H1 (cell line): ENCODE measurements at regions not wholly inside any gene's neighbourhood (a gene's known extent, or its start where the extent isn't known, plus 50 kb on each side); places are given as distances from the start of the nearest gene placed in this dataset.

Experiments
- CHD1 ChIP-seq: IDR thresholded peaks from 2 replicates; pipeline ENCODE4 v1.6.1; 2012; ENCODE audit warnings: low read depth, low read length, improper control_type of control experiment
- EZH2 ChIP-seq: fragments of 200-600 bp; sonication (generic); IDR thresholded peaks from 2 replicates; pipeline ENCODE4 v1.7.1; 2012; ENCODE audit warnings: low read depth, mild to moderate bottlenecking, moderate library complexity, low read length, inconsistent platforms; ENCODE audit not compliant: severe bottlenecking
- MAFK ChIP-seq: IDR thresholded peaks from 2 replicates; pipeline ENCODE4 v1.6.1; 2012; ENCODE audit warnings: low read depth, mild to moderate bottlenecking, improper control_type of control experiment, low read length
- PHF8 ChIP-seq: fragments of 200-600 bp; sonication (generic); conservative IDR thresholded peaks from 2 replicates; pipeline ENCODE4 v1.7.1; 2012; ENCODE audit warnings: low read depth, mild to moderate bottlenecking, inconsistent platforms, low read length, moderate library complexity
- POLR2A ChIP-seq, 2 experiments: IDR thresholded peaks; 1 replicate in 1 of 2; 2 replicates in 1 of 2; pipeline ENCODE4 v1.6.1; 2011; ENCODE audit warnings: low read depth in 2 of 2, low read length in 2 of 2, mild to moderate bottlenecking in 2 of 2; ENCODE audit errors: control extremely low read depth in 1 of 2
- POLR2AphosphoS5 ChIP-seq: IDR thresholded peaks from 2 replicates; pipeline ENCODE4 v1.6.1; 2011; ENCODE audit warnings: low read depth, low read length
- RXRA ChIP-seq: IDR thresholded peaks from 2 replicates; pipeline ENCODE4 v1.6.1; 2011; ENCODE audit warnings: low read depth, mild to moderate bottlenecking, low read length, moderate library complexity; ENCODE audit not compliant: insufficient read depth
- SP1 ChIP-seq: IDR thresholded peaks from 2 replicates; pipeline ENCODE4 v1.6.1; 2011; ENCODE audit warnings: low read depth, low read length
- TBP ChIP-seq: IDR thresholded peaks from 2 replicates; pipeline ENCODE4 v1.6.1; 2011; ENCODE audit warnings: low read depth, low read length, improper control_type of control experiment
- YY1 ChIP-seq: IDR thresholded peaks from 2 replicates; pipeline ENCODE4 v1.6.1; 2011; ENCODE audit warnings: low read depth, mild to moderate bottlenecking, low read length
- TF ChIP-seq, protein P1 (sequence below), 3 experiments: IDR thresholded peaks; 1 replicate in 2 of 3; 2 replicates in 1 of 3; pipeline versions ENCODE4 v1.5.1 to v1.6.1; 2011; ENCODE audit warnings: low read length in 3 of 3, mild to moderate bottlenecking in 3 of 3, inconsistent platforms in 2 of 3, low read depth in 1 of 3, moderate library complexity in 1 of 3; ENCODE audit not compliant: insufficient read depth in 1 of 3; ENCODE audit errors: control extremely low read depth in 1 of 3

DNA sequence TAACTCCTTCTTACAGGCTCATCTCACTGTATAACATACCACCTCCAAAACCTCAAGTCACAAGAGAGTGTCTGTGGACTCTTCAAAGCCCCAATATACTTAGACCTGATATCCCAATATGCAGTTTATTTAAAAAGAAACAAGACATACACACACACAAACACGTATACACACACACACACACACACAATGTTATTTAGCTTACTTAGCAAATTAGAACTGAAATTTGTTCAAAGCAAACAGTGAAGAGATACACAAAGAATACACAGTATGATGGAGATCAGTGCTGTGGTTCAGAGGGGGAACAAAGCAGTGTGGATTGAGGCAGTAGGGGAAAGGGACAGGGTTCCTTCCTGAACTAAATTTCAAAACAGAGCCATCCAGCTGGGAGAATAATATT, 807.2 kb downstream of the IPMK start:
- TF ChIP-seq, protein P1, sequence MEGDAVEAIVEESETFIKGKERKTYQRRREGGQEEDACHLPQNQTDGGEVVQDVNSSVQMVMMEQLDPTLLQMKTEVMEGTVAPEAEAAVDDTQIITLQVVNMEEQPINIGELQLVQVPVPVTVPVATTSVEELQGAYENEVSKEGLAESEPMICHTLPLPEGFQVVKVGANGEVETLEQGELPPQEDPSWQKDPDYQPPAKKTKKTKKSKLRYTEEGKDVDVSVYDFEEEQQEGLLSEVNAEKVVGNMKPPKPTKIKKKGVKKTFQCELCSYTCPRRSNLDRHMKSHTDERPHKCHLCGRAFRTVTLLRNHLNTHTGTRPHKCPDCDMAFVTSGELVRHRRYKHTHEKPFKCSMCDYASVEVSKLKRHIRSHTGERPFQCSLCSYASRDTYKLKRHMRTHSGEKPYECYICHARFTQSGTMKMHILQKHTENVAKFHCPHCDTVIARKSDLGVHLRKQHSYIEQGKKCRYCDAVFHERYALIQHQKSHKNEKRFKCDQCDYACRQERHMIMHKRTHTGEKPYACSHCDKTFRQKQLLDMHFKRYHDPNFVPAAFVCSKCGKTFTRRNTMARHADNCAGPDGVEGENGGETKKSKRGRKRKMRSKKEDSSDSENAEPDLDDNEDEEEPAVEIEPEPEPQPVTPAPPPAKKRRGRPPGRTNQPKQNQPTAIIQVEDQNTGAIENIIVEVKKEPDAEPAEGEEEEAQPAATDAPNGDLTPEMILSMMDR (IDR thresholded peaks at IDR 0.05; ENCODE audit: control extremely low read depth in 1 of 3, insufficient read depth in 1 of 3, low read depth in 1 of 3, low read length in 3 of 3) = no peak
- TF ChIP-seq POLR2AphosphoS5 (no peak), CHD1 (no peak), TBP (no peak), RXRA (no peak), POLR2A (IDR thresholded peaks at IDR 0.05; ENCODE audit: control extremely low read depth in 1 of 2, low read depth in 2 of 2, low read length in 2 of 2) (no peak), YY1 (no peak), PHF8 (no peak), SP1 (no peak), EZH2 (no peak), MAFK (no peak)
